Omental fat pad (tissue), 3 donors: ENCODE measurements at regions not wholly inside any gene's neighbourhood (a gene's known extent, or its start where the extent isn't known, plus 50 kb on each side); places are given as distances from the start of the nearest gene placed in this dataset.

Experiments
- ATAC-seq: fragments of 150-250 bp; one replicate; pipeline ENCODE4 v1.9.1; 2016; ENCODE audit warnings: mild to moderate bottlenecking, moderate library complexity; ENCODE audit not compliant: low FRiP score
- DNase-seq: peaks from one replicate; pipeline ENCODE4 v3.0.0-alpha.2; 2019; ENCODE audit warnings: low spot score
- CTCF ChIP-seq, 3 donors: fragments of 450-650 bp; IDR thresholded peaks; one replicate each; pipeline ENCODE4 v1.5.1; 2016 to 2017; ENCODE audit warnings: antibody characterized with exemption in 3 of 3, mild to moderate bottlenecking in 3 of 3, moderate library complexity in 2 of 3

DNA sequence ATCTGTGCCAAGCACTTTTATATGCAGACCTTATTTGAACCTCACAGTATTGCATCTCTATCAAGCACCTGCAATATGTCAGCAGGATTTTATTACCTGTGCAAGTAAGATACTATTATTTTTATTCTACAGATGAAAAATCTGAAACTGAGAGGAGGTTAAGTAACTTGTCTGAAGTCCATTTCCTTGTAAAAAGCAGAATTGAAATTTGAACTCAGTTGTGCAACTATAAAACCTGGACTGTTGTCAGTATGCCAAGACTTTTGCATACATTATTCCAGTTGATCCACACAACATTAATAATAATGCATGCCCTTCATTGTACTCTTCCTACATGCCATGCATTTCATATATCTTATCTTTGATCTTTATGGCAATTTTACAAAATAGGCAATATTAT lies 82.2 kb upstream of the BRINP1 start:
- no peak for TF ChIP-seq CTCF (IDR thresholded peaks at IDR 0.05)
- ATAC-seq = no peak
- no peak for DNase-seq

GRCh38 chr9:119443179-119443578 lies 73.9 kb upstream of the BRINP1 start:
- no peak for TF ChIP-seq CTCF (IDR thresholded peaks at IDR 0.05)
- DNase-seq = no peak
- ATAC-seq = no peak

- ATAC-seq (no peak), DNase-seq (no peak)
- TF ChIP-seq CTCF (IDR thresholded peaks at IDR 0.05) = no peak
Measured at GRCh38 chr9:119441832-119442231, 72.6 kb upstream of the BRINP1 start.

DNA sequence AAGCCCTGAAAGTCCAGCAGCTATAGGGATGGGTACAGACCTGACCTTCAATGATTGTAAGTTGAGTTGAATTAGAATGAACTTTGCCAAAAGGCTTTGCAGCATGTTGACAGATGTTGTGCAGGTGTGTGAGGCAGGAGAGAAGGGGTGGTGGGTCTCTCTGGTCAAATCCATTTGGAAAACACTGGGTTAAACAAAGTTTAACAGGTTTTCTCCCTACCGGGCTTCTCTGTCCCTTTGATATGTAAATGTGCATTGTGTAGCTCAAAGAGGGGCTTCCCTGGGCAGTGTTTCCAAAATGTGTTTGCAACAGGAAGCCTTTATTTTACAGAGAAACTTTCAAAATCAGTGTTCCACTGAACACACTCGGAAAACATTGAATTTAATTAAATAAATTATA lies 72.1 kb upstream of the BRINP1 start:
- DNase-seq (no peak), ATAC-seq (no peak)
- no peak for TF ChIP-seq CTCF (IDR thresholded peaks at IDR 0.05)

- DNase-seq = no peak
- no peak for TF ChIP-seq CTCF (IDR thresholded peaks at IDR 0.05)
- ATAC-seq = no peak
Measured at GRCh38 chr9:119436261-119436660, 67.0 kb upstream of the BRINP1 start.

GRCh38 chr9:119435076-119435475 lies 65.8 kb upstream of the BRINP1 start:
- DNase-seq (no peak), ATAC-seq (no peak)
- no peak for TF ChIP-seq CTCF (IDR thresholded peaks at IDR 0.05)

DNA sequence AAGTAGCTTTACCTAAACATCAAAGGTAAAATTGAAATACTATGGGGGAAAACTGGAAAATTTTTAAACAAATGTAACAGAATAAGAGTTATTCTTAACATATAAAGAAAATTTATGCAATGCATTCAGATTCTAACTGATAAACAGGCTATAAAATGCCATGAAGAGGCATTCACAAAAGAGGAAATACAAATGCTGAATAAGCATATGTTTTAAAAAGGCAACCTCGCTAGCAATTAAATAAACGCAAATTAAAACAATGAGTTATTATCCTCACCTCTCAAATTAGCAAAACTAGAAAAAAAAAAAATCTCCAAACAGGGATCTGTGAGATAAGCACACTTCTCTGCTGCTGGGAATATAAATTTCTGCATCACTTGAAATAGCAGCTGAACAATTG lies 63.2 kb upstream of the BRINP1 start:
- TF ChIP-seq CTCF (IDR thresholded peaks at IDR 0.05) = no peak
- no peak for DNase-seq

More for the DNA sequence above, 63.2 kb upstream of the BRINP1 start:
- ATAC-seq = no peak
